ENCODE measurements at regions not wholly inside any gene's neighbourhood (a gene's known extent, or its start where the extent isn't known, plus 50 kb on each side); places are given as distances from the start of the nearest gene placed in this dataset.

- no peak for ATAC-seq (ENCODE audit: insufficient number of reproducible peaks, low FRiP score, low read depth)
- H3K4me3 ChIP-seq = no peak overlapping the region
- DNase-seq (ENCODE audit: low spot score) = no peak
- no peak overlapping the region for H3K27ac ChIP-seq
- H3K4me1 ChIP-seq (ENCODE audit: control insufficient read depth in 1 of 2, low read depth in 2 of 2) = peaks cover 15 to 41% of the 10 kb centered on the region in 2 donors
- H3K9me3 ChIP-seq = no peaks in the 10 kb centered on the region
- no peaks in the 10 kb centered on the region for H3K27me3 ChIP-seq (replicated peaks; ENCODE audit: insufficient read depth)
- H3K36me3 ChIP-seq = no peaks in the 10 kb centered on the region
- no peak for TF ChIP-seq CTCF (IDR thresholded peaks at IDR 0.05)
These were observed 92.8 kb downstream of the ZNF608 start for GRCh38 chr5:124653666-124654065.

GRCh38 chr5:124652892-124653441 lies 93.5 kb downstream of the ZNF608 start:
- no peak for TF ChIP-seq CTCF (IDR thresholded peaks at IDR 0.05)
- H3K4me1 ChIP-seq (ENCODE audit: control insufficient read depth in 1 of 2, low read depth in 2 of 2) = peaks cover 15 to 39% of the 10 kb centered on the region in 2 donors
- H3K9me3 ChIP-seq = no peaks in the 10 kb centered on the region
- DNase-seq (ENCODE audit: low spot score) = no peak
- no peaks in the 10 kb centered on the region for H3K36me3 ChIP-seq
- no peak overlapping the region for H3K4me3 ChIP-seq
- no peak for ATAC-seq (ENCODE audit: insufficient number of reproducible peaks, low FRiP score, low read depth)
- no peaks in the 10 kb centered on the region for H3K27me3 ChIP-seq (replicated peaks; ENCODE audit: insufficient read depth)
- H3K27ac ChIP-seq = no peak overlapping the region

- H3K27me3 ChIP-seq (replicated peaks; ENCODE audit: insufficient read depth) = no peaks in the 10 kb centered on the region
- no peak for TF ChIP-seq CTCF (IDR thresholded peaks at IDR 0.05)
- H3K4me1 ChIP-seq (ENCODE audit: control insufficient read depth in 1 of 2, low read depth in 2 of 2) = peaks cover 15 to 39% of the 10 kb centered on the region in 2 donors
- DNase-seq (ENCODE audit: low spot score) (no peak), ATAC-seq (ENCODE audit: insufficient number of reproducible peaks, low FRiP score, low read depth) (no peak)
- H3K4me3 ChIP-seq = no peak overlapping the region
- H3K36me3 ChIP-seq = no peaks in the 10 kb centered on the region
- no peaks in the 10 kb centered on the region for H3K9me3 ChIP-seq
- peak overlapping the region in 1 of 2 donors; percentile 1 for H3K27ac ChIP-seq
These were observed 94.0 kb downstream of the ZNF608 start for GRCh38 chr5:124652514-124652819.

GRCh38 chr5:124651663-124652513 lies 94.6 kb downstream of the ZNF608 start:
- no peaks in the 10 kb centered on the region for H3K27me3 ChIP-seq (replicated peaks; ENCODE audit: insufficient read depth)
- TF ChIP-seq CTCF (IDR thresholded peaks at IDR 0.05) = no peak
- ATAC-seq (ENCODE audit: insufficient number of reproducible peaks, low FRiP score, low read depth) (no peak), DNase-seq (ENCODE audit: low spot score) (no peak)
- peak overlapping the region; percentile 72 for H3K4me3 ChIP-seq
- no peaks in the 10 kb centered on the region for H3K9me3 ChIP-seq
- no peaks in the 10 kb centered on the region for H3K36me3 ChIP-seq
- peaks cover 15 to 39% of the 10 kb centered on the region in 2 donors for H3K4me1 ChIP-seq (ENCODE audit: control insufficient read depth in 1 of 2, low read depth in 2 of 2)
- peak overlapping the region in 1 of 2 donors; percentile 1 for H3K27ac ChIP-seq

- no peaks in the 10 kb centered on the region for H3K27me3 ChIP-seq (replicated peaks; ENCODE audit: insufficient read depth)
- no peaks in the 10 kb centered on the region for H3K9me3 ChIP-seq
- DNase-seq (ENCODE audit: low spot score) (no peak), ATAC-seq (ENCODE audit: insufficient number of reproducible peaks, low FRiP score, low read depth) (no peak)
- no peak for TF ChIP-seq CTCF (IDR thresholded peaks at IDR 0.05)
- H3K27ac ChIP-seq = no peak overlapping the region
- no peaks in the 10 kb centered on the region for H3K36me3 ChIP-seq
- peaks cover 15 to 35% of the 10 kb centered on the region in 2 donors for H3K4me1 ChIP-seq (ENCODE audit: control insufficient read depth in 1 of 2, low read depth in 2 of 2)
- H3K4me3 ChIP-seq = peak overlapping the region; percentile 72
These were observed 95.3 kb downstream of the ZNF608 start for GRCh38 chr5:124650951-124651662.

Data from thoracic aorta (tissue), 2 donors.